Astrocyte of the spinal cord (primary cell): ENCODE measurements at regions not wholly inside any gene's neighbourhood (a gene's known extent, or its start where the extent isn't known, plus 50 kb on each side); places are given as distances from the start of the nearest gene placed in this dataset.

ENCODE experiments used
- DNase-seq: peaks from one replicate; pipeline ENCODE4 v3.0.0; 2011; ENCODE audit warnings: low read depth, low spot score
- H3K4me3 ChIP-seq: 2 replicates; pipeline ENCODE4 v1.5.1; 2011; ENCODE audit warnings: low read depth, mild to moderate bottlenecking, low read length, moderate library complexity
- in situ Hi-C: cut with HindIII; loops from 2 replicates; pipeline ENCODE4 v1.10.0; 2017; ENCODE audit warnings: low sequenced_read_pairs
- TF ChIP-seq, protein P1 (sequence below): IDR thresholded peaks from 2 replicates; pipeline ENCODE4 v1.5.1; 2012; ENCODE audit warnings: low read depth, mild to moderate bottlenecking, low read length, inconsistent platforms

DNA sequence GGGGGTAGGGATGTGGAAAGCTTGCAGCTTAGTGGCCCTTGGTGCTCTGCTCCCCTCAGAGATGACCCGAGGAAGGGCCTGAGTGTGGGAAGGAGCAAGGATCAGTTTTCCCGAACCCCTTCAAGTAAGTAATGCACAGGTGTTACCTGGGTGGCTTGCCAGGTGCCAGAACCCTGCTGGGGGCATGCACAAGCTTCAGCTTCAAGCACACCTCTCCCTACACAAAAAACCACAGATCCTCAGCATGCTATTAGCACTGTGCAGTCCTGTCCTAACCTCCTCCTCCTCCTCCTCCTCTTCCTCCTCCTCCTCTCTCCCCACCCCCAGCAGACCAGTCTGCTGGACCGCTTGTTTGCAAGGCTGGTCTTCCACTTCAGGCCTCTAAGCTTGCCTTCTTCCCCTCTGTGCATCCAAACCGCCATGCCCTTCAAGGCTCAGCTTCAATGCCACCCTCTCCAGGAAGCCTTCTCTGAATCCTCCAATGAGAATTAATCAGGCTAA, 114.8 kb downstream of the ACAA2 start:
- in situ Hi-C loops = no loop called here
- H3K4me3 ChIP-seq = no peak overlapping the region
- no peak for DNase-seq
- TF ChIP-seq, protein P1, sequence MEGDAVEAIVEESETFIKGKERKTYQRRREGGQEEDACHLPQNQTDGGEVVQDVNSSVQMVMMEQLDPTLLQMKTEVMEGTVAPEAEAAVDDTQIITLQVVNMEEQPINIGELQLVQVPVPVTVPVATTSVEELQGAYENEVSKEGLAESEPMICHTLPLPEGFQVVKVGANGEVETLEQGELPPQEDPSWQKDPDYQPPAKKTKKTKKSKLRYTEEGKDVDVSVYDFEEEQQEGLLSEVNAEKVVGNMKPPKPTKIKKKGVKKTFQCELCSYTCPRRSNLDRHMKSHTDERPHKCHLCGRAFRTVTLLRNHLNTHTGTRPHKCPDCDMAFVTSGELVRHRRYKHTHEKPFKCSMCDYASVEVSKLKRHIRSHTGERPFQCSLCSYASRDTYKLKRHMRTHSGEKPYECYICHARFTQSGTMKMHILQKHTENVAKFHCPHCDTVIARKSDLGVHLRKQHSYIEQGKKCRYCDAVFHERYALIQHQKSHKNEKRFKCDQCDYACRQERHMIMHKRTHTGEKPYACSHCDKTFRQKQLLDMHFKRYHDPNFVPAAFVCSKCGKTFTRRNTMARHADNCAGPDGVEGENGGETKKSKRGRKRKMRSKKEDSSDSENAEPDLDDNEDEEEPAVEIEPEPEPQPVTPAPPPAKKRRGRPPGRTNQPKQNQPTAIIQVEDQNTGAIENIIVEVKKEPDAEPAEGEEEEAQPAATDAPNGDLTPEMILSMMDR = no peak

DNA sequence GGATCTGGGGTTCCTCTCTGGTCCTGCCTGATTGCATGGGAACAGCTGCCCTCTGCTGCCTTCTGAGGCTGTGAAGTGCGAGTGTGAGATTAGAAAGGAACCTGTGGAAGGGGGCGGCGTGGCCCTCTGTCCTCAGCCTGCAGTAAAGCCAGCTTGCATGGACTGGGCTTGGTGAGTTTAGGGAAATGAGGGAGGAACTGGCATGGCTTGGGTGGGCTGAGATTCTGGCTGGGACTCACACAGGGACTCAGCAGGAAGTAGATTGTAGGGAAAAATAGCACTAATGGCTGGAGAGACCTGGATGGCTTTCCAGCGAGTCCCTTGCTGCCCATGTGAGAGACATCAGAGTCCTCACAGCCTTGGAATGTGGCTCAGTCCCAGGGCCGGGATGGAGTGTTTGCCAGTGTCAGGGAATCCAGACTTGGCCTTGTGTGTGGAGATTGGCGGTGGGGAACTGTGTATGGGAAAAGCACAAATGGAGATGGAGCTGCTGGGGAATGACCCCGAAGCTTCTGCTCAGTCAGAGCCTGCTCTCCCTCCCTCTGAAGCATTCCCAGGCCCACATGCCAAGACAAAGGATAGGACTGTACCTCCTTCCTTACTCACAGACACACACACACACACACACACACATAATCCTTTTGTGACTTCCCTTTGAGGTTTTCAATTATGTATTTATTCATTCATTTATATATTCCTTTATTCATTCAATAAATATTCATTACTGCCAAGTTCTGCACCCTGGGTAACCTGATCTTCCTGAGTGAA, 115.4 kb downstream of the ACAA2 start:
- in situ Hi-C loops = no loop called here
- TF ChIP-seq, protein P1 = peak; percentile 13
- peak; percentile 7 for DNase-seq

DNA sequence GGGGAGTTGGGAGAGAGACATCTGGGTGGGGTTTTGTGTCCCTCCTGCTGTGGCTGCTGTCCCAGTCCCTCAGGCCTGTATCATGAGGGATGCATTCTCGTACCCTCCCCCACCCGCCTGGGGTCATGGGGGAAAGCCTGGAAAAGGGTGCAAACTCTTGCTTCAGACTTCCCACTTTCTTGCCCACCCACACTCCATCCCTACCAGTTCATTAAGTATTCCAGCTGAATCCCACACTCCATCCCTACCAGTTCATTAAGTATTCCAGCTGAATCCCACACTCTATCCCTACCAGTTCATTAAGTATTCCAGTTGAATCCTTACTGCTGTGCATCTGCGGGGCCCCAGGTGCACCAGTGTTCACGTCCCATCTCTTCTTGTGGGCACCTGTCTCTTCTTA, 116.3 kb downstream of the ACAA2 start:
- DNase-seq = no peak
- in situ Hi-C loops = no loop called here
- H3K4me3 ChIP-seq = no peak overlapping the region
- TF ChIP-seq, protein P1 = no peak

More for the DNA sequence above, 115.4 kb downstream of the ACAA2 start:
- H3K4me3 ChIP-seq = no peak overlapping the region

DNA sequence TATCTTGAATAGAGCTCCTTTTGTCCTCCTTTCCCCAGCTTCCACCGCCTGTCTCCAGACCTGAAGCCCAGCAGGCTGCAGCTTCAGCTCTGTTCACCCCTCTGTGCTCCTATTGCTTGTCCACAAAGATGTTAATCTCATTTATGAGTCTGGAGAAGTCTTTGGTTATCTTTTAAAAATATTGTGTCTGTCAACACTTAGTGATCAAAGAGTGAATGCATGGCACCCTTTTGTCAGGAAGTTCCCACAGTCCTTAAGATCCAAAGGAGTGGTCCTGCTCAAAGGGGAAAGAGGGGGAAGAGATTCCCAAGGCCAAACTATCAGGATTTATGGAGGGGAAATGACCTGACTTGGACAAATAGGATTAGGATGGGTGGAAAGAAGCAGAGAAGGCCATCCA, 118.9 kb downstream of the ACAA2 start:
- TF ChIP-seq, protein P1 = no peak
- in situ Hi-C loops = no loop called here
- DNase-seq = no peak
- no peak overlapping the region for H3K4me3 ChIP-seq

DNA sequence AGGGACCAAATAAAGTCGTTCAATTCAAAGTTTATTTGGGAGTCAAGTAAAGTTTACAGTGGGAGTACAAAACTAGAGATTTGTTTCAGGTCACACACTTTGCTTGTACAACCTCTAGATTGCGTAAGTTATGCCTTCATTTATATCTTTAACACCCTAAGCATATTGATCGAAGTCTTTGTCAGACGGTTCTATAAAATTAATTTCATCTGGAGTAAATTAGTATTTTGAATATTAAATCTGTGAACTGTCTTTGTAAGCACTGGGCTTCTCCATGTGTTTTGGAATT, 119.7 kb downstream of the ACAA2 start:
- in situ Hi-C loops = no loop called here
- TF ChIP-seq, protein P1 = no peak
- H3K4me3 ChIP-seq = no peak overlapping the region
- DNase-seq = no peak

DNA sequence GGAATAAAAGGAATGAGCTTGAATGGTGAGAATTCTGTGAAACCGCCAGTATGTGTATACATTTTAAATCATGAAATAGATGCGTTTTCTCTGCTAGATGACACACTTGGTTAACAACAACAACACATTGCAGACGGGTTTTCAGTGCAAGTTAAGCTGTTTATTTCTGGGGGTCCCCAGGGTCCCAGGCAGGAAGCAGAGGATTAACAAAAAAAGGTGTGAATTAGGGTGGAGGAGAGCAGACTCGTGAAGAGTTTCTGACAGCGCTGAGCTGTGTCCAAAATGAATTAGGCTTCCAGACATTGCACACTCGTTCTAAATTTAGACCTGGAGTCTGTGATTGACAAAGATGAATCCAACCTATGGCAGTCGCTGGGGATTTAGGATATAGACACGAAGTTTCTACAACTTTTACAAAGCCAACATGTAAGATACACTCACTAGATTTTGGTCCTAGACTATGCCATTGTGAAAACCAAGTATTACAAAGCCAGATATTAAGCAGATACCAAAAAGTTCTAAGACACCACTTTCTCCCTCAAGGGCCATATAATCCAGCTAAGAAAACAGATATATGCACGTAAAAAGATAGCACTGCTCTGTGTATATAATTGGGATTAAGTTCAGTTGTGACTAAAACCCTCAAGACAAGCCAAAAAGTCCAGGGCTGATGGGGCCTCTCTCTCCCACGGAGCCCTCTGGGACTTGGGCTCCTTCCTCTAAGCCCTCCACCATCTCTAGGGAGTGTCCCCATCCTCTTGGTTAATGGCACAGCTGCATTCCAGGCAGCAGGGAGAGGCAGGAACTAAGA, 120.2 kb downstream of the ACAA2 start:
- in situ Hi-C loops = no loop called here
- DNase-seq = no peak
- no peak overlapping the region for H3K4me3 ChIP-seq
- TF ChIP-seq, protein P1 = no peak
